IMR-90 (cell line): ENCODE measurements at regions not wholly inside any gene's neighbourhood (a gene's known extent, or its start where the extent isn't known, plus 50 kb on each side); places are given as distances from the start of the nearest gene placed in this dataset.

ENCODE experiments used
- ATAC-seq: fragments of 200-7000 bp; cut with Tn5 transposase; 2 replicates; pipeline ENCODE4 v1.9.1; 2020; ENCODE audit warnings: low read depth, mild to moderate bottlenecking, moderate library complexity
- BruUV-seq: library from RNA; stranded (reverse); fragments of 400-500 nt; replicated peaks from 2 replicates; lab custom pipeline; 2021; lab: Mats Ljungman, UMichigan
- CTCF ChIA-PET: fragments of 300-600 bp; formaldehyde crosslinking; extraction: SDS; loops from one replicate; lab custom pipeline; 2021; ENCODE audit warnings: antibody characterized with exemption; lab: Yijun Ruan, JAX
- POLR2A ChIA-PET: fragments of 300-600 bp; sonication (Branson Sonifier 250); formaldehyde crosslinking; loops from one replicate; lab custom pipeline; 2022; ENCODE audit warnings: antibody characterized with exemption; ENCODE audit not compliant: unreplicated experiment; lab: Charles Lee
- DNase-seq: peaks from one replicate; pipeline ENCODE4 v3.0.0; 2013
- H2AFZ ChIP-seq: replicated peaks from 2 replicates; pipeline ENCODE3; 2013; ENCODE audit warnings: low read length, mild to moderate bottlenecking; ENCODE audit not compliant: poor library complexity
- H2AK5ac ChIP-seq: 2 replicates; pipeline ENCODE4 v1.6.1; 2013; ENCODE audit warnings: low read depth, low read length, inconsistent platforms
- H2AK9ac ChIP-seq: replicated peaks from 2 replicates; pipeline ENCODE3; 2013; ENCODE audit warnings: mild to moderate bottlenecking, low read depth, low read length, moderate library complexity; ENCODE audit not compliant: poor library complexity
- H2BK120ac ChIP-seq: 2 replicates; pipeline ENCODE4 v1.6.1; 2013; ENCODE audit warnings: low read depth, low read length, inconsistent platforms
- H2BK15ac ChIP-seq: 3 replicates; pipeline ENCODE4 v1.6.1; 2013; ENCODE audit warnings: low read depth, low read length, inconsistent platforms
- H2BK20ac ChIP-seq: 2 replicates; pipeline ENCODE4 v1.6.1; 2013; ENCODE audit warnings: low read depth, mild to moderate bottlenecking, inconsistent platforms, low read length, moderate library complexity
- H2BK5ac ChIP-seq: 2 replicates; pipeline ENCODE4 v1.6.1; 2013; ENCODE audit warnings: mild to moderate bottlenecking, low read depth, low read length, inconsistent platforms; ENCODE audit not compliant: poor library complexity, severe bottlenecking
- H3K14ac ChIP-seq: replicated peaks from 2 replicates; pipeline ENCODE4 v1.6.1; 2013; ENCODE audit warnings: low read depth, low read length, inconsistent platforms
- H3K18ac ChIP-seq: 2 replicates; pipeline ENCODE4 v1.6.1; 2013; ENCODE audit warnings: low read depth, low read length, control low read depth
- H3K23ac ChIP-seq: 2 replicates; pipeline ENCODE4 v1.6.1; 2013; ENCODE audit warnings: low read depth, low read length, inconsistent platforms
- H3K27ac ChIP-seq: 2 replicates; pipeline ENCODE4 v1.5.1; 2013; ENCODE audit warnings: mild to moderate bottlenecking, control low read depth, low read length; ENCODE audit not compliant: insufficient read depth
- H3K27me3 ChIP-seq: 2 replicates; pipeline ENCODE4 v1.6.1; 2013; ENCODE audit warnings: low read length; ENCODE audit not compliant: control insufficient read depth, insufficient read depth
- H3K36me3 ChIP-seq: 2 replicates; pipeline ENCODE4 v1.6.1; 2013; ENCODE audit warnings: low read length, mixed read lengths; ENCODE audit not compliant: control insufficient read depth, insufficient read depth
- H3K4ac ChIP-seq: 2 replicates; pipeline ENCODE4 v1.6.1; 2013; ENCODE audit warnings: low read depth, low read length, inconsistent platforms
- H3K4me1 ChIP-seq: 2 replicates; pipeline ENCODE4 v1.6.1; 2013; ENCODE audit warnings: low read length, mixed read lengths; ENCODE audit not compliant: control insufficient read depth, insufficient read depth
- H3K4me2 ChIP-seq: 2 replicates; pipeline ENCODE4 v1.6.1; 2013; ENCODE audit warnings: low read depth, mild to moderate bottlenecking, control low read depth, low read length, moderate library complexity
- H3K4me3 ChIP-seq: 2 replicates; pipeline ENCODE4 v1.5.1; 2013; ENCODE audit warnings: low read depth, mild to moderate bottlenecking, control low read depth, low read length, moderate library complexity; ENCODE audit not compliant: insufficient read depth
- H3K56ac ChIP-seq: 2 replicates; pipeline ENCODE4 v1.6.1; 2013; ENCODE audit warnings: low read length, inconsistent platforms; ENCODE audit not compliant: insufficient read depth; ENCODE audit errors: extremely low read depth
- H3K79me1 ChIP-seq, 2 experiments: 2 replicates each; pipeline ENCODE4 v1.6.1; 2013; ENCODE audit warnings: low read length in 2 of 2, inconsistent platforms in 1 of 2, low read depth in 1 of 2
- H3K9ac ChIP-seq: 2 replicates; pipeline ENCODE4 v1.6.1; 2013; ENCODE audit warnings: low read depth, low read length, control low read depth
- H3K9me1 ChIP-seq: 2 replicates; pipeline ENCODE4 v1.6.1; 2013; ENCODE audit warnings: low read length, inconsistent platforms; ENCODE audit not compliant: insufficient read depth
- H3K9me3 ChIP-seq: 2 replicates; pipeline ENCODE4 v1.6.1; 2013; ENCODE audit warnings: low read length; ENCODE audit not compliant: control insufficient read depth, insufficient read depth
- H4K20me1 ChIP-seq: 2 replicates; pipeline ENCODE4 v1.6.1; 2013; ENCODE audit warnings: low read length, inconsistent platforms; ENCODE audit not compliant: insufficient read depth
- H4K5ac ChIP-seq: 2 replicates; pipeline ENCODE4 v1.6.1; 2013; ENCODE audit warnings: mild to moderate bottlenecking, low read depth, low read length, control low read depth
- H4K8ac ChIP-seq, 2 experiments: 2 replicates each; pipeline ENCODE4 v1.6.1; 2013; ENCODE audit warnings: low read depth in 2 of 2, low read length in 2 of 2, control low read depth in 1 of 2, inconsistent platforms in 1 of 2
- H4K91ac ChIP-seq: 2 replicates; pipeline ENCODE4 v1.6.1; 2013; ENCODE audit warnings: low read depth, low read length, inconsistent platforms; ENCODE audit not compliant: insufficient read depth
- BHLHE40 ChIP-seq: fragments of 150-350 bp; IDR thresholded peaks from 2 replicates; pipeline ENCODE4 v1.6.1; 2016; ENCODE audit warnings: mild to moderate bottlenecking, low read depth, low read length
- CEBPB ChIP-seq: IDR thresholded peaks from 2 replicates; pipeline ENCODE4 v1.6.1; 2012; ENCODE audit warnings: low read depth, low read length, improper control_type of control experiment
- CTCF ChIP-seq: conservative IDR thresholded peaks from 2 replicates; pipeline ENCODE4 v1.5.1; 2012; ENCODE audit warnings: mild to moderate bottlenecking, low read depth, low read length, improper control_type of control experiment
- ELK1 ChIP-seq: fragments of 150-350 bp; IDR thresholded peaks from 2 replicates; pipeline ENCODE4 v1.6.1; 2016; ENCODE audit warnings: low read depth, mild to moderate bottlenecking, low read length, moderate library complexity, borderline replicate concordance
- MAZ ChIP-seq: IDR thresholded peaks from 2 replicates; pipeline ENCODE4 v1.6.1; 2012; ENCODE audit warnings: low read depth, mild to moderate bottlenecking, low read length, improper control_type of control experiment, moderate library complexity, borderline replicate concordance
- MXI1 ChIP-seq: IDR thresholded peaks from 2 replicates; pipeline ENCODE4 v1.6.1; 2012; ENCODE audit warnings: low read depth, mild to moderate bottlenecking, low read length, moderate library complexity, borderline replicate concordance
- NFE2L2 ChIP-seq: fragments of 150-350 bp; IDR thresholded peaks from 2 replicates; pipeline ENCODE4 v1.6.1; 2016; ENCODE audit warnings: low read depth, mild to moderate bottlenecking, low read length
- RAD21 ChIP-seq: IDR thresholded peaks from 2 replicates; pipeline ENCODE4 v1.6.1; 2012; ENCODE audit warnings: low read length, improper control_type of control experiment
- RFX5 ChIP-seq: IDR thresholded peaks from 2 replicates; pipeline ENCODE4 v1.8.0; 2012; ENCODE audit warnings: low read depth, mild to moderate bottlenecking, low read length, moderate library complexity
- SMC3 ChIP-seq: fragments of 150-350 bp; IDR thresholded peaks from 2 replicates; pipeline ENCODE4 v1.6.1; 2016; ENCODE audit warnings: low read depth, mild to moderate bottlenecking, antibody characterized with exemption, low read length, moderate library complexity
- WGBS, 2 experiments: methylation state at CpG; one replicate each; pipeline versions ENCODE4 v1.1.5 to v1.1.7; 2013; ENCODE audit warnings: missing lambda C conversion rate in 2 of 2; ENCODE audit not compliant: insufficient read length in 1 of 2; ENCODE audit errors: extremely low coverage in 2 of 2; 5-methylcytosine and 5-hydroxymethylcytosine counted together
- dilution Hi-C: fragments of 300-500 bp; cut with HindIII; formaldehyde crosslinking; loops from one replicate; pipeline ENCODE4 v1.14.3; 2018; ENCODE audit warnings: low sequenced_read_pairs; ENCODE audit not compliant: unreplicated experiment
- in situ Hi-C: fragments of 300-500 bp; cut with MboI; formaldehyde crosslinking; loops from 3 replicates; pipeline ENCODE4 v1.14.3; 2019; ENCODE audit warnings: low sequenced_read_pairs, inconsistent platforms, mixed read lengths
- intact Hi-C: fragments of 100-400 bp; cut with micrococcal nuclease; formaldehyde crosslinking; loops from 2 replicates; pipeline ENCODE4 v1.10.0; 2022

DNA sequence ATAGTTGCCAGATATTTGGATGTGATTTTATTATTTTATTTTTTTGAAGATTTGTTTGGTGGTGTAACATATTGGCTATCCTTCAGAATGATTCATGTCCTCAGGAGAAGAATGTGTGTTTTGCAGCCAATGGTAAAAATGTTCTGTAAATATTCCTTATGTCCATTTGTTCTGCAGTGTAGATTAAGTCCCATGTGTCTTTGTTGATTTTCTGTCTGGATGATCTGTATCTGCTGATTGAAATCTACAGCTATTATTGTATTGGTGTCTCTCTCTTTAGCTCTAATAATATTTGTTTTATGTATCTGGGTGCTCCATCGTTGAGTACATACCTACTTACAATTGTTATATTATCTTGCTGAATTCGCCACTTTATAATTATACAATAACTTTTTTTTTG lies 1641.7 kb downstream of the OTOL1 start:
- ATAC-seq (no peak), DNase-seq (no peak)
- Histone ChIP-seq H3K9me3 (peaks cover 6% of the 10 kb centered on the region), H2AFZ (no peak overlapping the region), H3K27ac (no peak overlapping the region), H3K56ac (no peak overlapping the region), H4K5ac (no peak overlapping the region), H3K79me1 (no peaks in the 10 kb centered on the region), H3K18ac (no peak overlapping the region), H3K9me1 (no peaks in the 10 kb centered on the region), H2AK5ac (no peak overlapping the region), H4K20me1 (no peaks in the 10 kb centered on the region), H3K23ac (no peak overlapping the region), H4K8ac (no peak overlapping the region), H2BK20ac (no peak overlapping the region), H3K9ac (no peak overlapping the region), H3K27me3 (no peaks in the 10 kb centered on the region), H2BK15ac (no peak overlapping the region), H2AK9ac (no peak overlapping the region), H3K36me3 (no peaks in the 10 kb centered on the region), H3K14ac (no peak overlapping the region), H2BK5ac (no peak overlapping the region), H4K91ac (no peak overlapping the region), H2BK120ac (no peak overlapping the region), H3K4me2 (no peak overlapping the region), H3K4me3 (no peak overlapping the region), H3K4me1 (no peaks in the 10 kb centered on the region), H3K4ac (no peak overlapping the region)
- dilution Hi-C loops: no loop called here
- ChIA-PET POLR2A (no interaction called here), CTCF (no interaction called here)
- no TSS peak for BruUV-seq
- TF ChIP-seq CEBPB (no peak), CTCF (no peak), MXI1 (no peak), ELK1 (no peak), RAD21 (no peak), MAZ (no peak), SMC3 (no peak), RFX5 (no peak), BHLHE40 (no peak), NFE2L2 (no peak)
- intact Hi-C loops: no loop called here
- WGBS, 2 experiments: no CpG with 5 or more reads among the region's 2 CpGs
- in situ Hi-C loops: no loop called here
